GM12864 (cell line): ENCODE measurements at regions not wholly inside any gene's neighbourhood (a gene's known extent, or its start where the extent isn't known, plus 50 kb on each side); places are given as distances from the start of the nearest gene placed in this dataset.

Experiments
- DNase-seq: peaks from one replicate; pipeline ENCODE4 v3.0.0-alpha.2; 2011; ENCODE audit warnings: low read depth
- H3K4me3 ChIP-seq: 2 replicates; pipeline ENCODE4 v1.5.1; 2011; ENCODE audit warnings: mild to moderate bottlenecking, low read depth, low read length, control low read depth
- TF ChIP-seq, protein P1 (sequence below): IDR thresholded peaks from 2 replicates; pipeline ENCODE4 v1.5.1; 2011; ENCODE audit warnings: low read depth, mild to moderate bottlenecking, moderate library complexity, low read length, control low read depth, inconsistent platforms; ENCODE audit errors: missing control alignments

DNA sequence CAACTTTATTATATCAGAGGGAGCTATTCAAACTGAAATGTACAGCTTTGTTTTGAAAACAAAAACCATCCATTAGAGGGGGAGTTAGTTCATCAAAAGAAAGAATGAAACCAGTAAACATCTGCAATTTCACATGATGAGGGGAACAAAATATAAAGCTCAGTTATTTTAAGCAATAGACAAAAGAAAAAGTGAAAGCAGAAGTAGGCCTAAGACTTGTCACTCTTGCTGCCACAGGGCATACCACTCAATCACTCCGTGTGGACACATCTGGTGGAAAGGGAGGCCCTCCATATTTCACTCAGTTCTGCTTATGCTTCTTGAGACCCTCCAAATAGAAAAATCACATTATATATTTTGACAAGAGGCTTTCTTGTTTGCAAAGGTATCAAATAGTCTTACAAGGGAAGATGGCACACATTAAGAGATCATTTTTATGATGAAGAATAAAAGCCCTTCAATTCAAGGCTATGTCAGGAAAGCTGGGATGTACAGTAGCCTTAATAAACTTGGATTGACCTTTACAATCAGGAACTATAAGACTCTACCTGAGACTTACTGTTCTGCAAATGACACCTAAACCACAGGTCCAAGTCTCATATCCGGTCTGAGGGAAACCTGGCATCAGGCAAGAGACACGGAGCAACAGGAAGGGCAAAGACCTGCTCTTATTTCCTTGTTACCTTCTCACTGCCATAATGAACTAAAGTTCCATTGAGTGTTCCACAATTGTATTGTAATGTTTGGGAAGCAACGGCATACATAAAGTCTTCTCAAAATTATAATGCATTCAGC is 222.5 kb upstream of the GRIP1 start:
- no peak overlapping the region for H3K4me3 ChIP-seq
- TF ChIP-seq, protein P1, sequence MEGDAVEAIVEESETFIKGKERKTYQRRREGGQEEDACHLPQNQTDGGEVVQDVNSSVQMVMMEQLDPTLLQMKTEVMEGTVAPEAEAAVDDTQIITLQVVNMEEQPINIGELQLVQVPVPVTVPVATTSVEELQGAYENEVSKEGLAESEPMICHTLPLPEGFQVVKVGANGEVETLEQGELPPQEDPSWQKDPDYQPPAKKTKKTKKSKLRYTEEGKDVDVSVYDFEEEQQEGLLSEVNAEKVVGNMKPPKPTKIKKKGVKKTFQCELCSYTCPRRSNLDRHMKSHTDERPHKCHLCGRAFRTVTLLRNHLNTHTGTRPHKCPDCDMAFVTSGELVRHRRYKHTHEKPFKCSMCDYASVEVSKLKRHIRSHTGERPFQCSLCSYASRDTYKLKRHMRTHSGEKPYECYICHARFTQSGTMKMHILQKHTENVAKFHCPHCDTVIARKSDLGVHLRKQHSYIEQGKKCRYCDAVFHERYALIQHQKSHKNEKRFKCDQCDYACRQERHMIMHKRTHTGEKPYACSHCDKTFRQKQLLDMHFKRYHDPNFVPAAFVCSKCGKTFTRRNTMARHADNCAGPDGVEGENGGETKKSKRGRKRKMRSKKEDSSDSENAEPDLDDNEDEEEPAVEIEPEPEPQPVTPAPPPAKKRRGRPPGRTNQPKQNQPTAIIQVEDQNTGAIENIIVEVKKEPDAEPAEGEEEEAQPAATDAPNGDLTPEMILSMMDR, result no peak
- DNase-seq, result peak; percentile 27

DNA sequence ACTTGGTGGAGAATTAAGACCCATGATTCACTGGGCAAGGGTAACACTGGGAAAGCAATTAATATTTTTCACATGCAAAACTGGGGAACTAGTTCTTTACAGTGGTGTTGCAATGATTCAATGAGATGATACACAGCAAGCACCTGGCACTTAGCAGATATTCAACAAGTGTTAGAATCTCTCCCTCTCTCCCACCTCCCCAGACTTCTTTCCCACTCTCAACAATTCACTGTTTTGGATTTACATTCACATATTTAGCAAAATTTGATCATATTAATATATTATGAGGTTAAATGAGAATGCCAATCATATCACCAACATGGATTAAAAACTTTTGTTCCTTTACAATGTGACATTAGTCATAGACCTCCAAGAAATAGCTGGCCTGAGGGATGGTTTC is 223.1 kb upstream of the GRIP1 start:
- TF ChIP-seq, protein P1, result no peak
- no peak for DNase-seq
- no peak overlapping the region for H3K4me3 ChIP-seq

DNA sequence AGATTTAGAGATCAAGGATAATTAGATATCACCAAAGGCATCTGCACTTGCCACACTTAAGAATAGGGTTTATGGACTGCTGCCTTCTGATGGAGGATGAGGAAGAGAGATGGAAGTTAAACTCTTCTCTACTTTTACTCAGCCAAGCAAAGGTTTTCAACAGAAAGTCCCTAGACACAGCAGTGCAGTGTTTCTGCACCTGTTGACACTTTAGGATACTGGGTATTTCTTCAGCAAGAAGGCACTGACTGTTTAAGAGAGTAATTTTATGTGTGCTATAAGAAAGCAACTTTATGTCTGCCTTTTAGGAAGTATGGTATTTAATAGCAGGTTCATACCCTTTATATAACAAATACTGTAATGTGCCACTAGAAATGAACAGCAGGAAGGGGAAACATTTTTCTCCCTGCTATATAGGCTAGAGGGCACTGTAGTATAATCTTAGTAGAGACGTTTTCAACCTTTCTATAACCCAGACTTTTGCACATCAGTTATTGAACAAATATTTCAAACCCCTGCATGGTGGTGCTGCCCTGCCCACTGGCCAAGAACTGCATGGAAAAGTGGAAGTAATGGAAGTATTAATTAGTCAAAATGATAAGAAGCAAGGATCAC is 225.0 kb upstream of the GRIP1 start:
- TF ChIP-seq, protein P1, result no peak
- no peak overlapping the region for H3K4me3 ChIP-seq
- no peak for DNase-seq

DNA sequence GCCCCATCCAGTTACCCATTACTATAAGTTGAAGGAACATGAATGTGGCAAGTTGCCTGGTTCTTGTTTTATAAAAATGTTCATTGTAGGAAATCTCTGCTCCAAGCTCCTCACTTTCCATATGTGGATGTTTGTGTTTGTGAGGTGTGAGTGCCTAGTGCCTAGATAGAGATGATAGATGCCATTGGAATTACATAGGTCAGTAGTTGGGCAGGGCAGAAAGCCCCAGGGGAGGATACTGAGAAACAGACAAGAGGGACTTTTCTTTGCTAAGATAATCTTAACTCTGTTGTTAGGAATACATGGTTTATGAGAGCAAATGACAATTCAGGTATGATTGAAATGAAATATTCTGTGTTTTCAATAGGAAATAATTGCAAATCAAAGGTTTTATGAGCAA is 226.3 kb upstream of the GRIP1 start:
- TF ChIP-seq, protein P1, result no peak
- no peak overlapping the region for H3K4me3 ChIP-seq
- DNase-seq, result no peak

DNA sequence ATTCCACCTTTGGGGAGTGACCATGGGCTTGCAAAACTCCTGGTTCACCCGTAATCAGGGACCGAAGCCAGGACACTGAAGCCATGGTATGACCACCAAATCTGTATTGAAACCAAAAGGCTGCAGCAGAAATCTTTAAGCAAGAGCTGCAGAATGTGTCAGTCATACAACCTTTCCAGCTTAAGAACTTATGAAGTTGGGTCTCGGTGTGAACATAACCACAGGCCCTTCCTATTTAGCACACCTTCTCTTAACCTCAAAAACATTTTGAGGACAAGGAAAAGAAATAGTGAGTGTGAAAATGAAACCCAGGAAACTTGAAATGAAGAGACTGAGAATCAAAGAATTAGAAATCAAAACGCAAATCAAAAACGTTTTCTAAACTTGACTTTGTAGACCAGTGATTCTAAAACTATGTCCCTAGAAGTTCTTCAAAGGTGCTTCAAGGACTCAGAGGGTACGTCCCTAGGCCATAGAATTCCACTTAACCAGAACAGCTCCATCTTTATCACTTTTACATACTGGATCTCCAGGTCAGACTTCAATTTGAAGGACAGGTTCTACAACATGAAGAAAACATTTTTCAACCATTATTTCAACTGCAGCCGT is 231.6 kb upstream of the GRIP1 start:
- TF ChIP-seq, protein P1, result no peak
- no peak overlapping the region for H3K4me3 ChIP-seq
- DNase-seq, result no peak

DNA sequence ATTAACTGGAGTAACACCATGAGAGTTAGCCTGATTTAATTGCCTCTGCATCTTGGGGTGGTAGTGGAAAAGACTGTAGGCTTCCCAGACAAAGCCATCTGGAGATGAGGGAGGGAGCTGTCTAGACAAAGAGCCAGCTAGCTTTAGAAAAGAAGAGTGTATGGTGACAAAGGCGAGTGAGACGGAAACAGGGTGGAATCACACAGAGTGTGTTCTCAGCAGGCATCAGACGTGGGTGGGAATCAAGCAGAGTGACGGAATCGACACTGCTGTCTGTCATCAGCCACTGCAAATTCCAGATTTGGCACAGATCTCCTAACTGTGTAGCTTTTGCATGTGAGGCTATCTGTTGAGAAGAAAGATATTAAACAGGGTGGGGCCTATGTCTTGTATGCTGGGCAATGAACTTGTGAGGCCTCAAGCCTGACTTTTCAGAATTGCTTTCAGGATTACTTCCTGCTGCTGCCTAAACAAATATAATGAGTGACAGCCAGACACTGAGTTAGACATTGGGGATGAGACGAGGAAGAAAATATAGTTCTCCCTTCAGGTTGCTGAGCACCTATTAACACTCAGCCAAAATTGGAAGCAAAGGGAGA is 236.5 kb upstream of the GRIP1 start:
- no peak overlapping the region for H3K4me3 ChIP-seq
- no peak for DNase-seq
- TF ChIP-seq, protein P1, result no peak
